HG03565 (cell line): ENCODE measurements at regions not wholly inside any gene's neighbourhood (a gene's known extent, or its start where the extent isn't known, plus 50 kb on each side); places are given as distances from the start of the nearest gene placed in this dataset.

Source experiments
- ATAC-seq: cut with Tn5 transposase; IDR thresholded peaks from one replicate; pipeline ENCODE4 v1.9.1; 2021; ENCODE audit warnings: mild to moderate bottlenecking, moderate library complexity; ENCODE audit not compliant: unreplicated experiment

DNA sequence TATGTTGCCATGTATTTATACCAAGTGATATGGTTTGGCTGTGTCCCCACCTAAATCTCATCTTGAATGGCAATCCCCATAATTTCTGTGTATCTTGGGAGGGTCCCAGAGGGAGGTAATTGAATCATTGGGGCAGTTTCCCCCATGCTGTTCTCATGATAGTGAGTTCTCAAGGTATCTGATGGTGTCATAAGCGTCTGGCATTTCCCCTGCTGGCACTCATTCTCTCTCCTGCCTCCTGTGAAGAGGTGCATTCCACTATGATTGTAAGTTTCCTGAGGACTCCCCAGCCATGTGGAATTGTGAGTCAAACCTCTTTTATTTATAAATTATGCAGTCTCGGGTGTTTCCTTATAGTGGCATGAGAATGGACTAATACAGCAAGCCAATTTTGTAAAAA is 140.8 kb upstream of the ADAMTSL1 start:
- no peak for ATAC-seq

DNA sequence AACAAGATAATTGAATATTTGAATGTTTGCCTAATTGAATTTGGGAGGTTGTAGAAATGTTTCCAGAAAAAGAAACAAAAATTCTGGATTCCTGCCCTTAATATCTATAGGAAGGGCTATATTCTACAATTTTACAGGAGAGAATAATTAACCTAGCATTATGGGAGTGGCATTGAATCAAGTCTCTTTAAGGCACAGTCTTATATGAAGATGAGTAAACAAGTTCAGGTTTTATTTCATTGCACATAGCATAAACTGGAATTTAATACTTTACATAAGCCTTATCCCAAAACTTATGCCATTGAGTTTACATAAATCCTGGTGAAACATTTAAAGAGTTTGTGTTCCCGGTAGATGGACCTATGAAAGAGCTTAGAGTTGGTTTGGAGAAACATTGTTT is 138.1 kb upstream of the ADAMTSL1 start:
- ATAC-seq, result no peak

DNA sequence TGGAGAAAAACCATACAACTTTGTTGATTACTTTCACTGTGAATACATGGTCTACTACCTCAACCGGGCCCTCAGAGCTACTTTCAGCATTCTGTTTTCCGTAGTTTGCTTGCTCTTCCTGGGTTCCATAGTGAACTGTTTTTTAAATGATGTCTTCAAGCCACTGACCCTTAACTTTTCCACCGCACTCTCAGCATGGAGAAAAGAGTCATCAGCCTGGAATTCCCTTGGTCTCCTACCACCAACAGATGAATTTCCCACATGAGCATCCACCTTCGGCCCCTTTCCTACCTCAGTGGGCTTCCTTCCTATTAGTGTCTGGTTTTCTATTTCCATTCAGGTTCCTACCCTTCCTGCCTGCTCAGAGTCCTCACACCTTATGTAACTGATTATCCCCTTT is 135.9 kb upstream of the ADAMTSL1 start:
- no peak for ATAC-seq

DNA sequence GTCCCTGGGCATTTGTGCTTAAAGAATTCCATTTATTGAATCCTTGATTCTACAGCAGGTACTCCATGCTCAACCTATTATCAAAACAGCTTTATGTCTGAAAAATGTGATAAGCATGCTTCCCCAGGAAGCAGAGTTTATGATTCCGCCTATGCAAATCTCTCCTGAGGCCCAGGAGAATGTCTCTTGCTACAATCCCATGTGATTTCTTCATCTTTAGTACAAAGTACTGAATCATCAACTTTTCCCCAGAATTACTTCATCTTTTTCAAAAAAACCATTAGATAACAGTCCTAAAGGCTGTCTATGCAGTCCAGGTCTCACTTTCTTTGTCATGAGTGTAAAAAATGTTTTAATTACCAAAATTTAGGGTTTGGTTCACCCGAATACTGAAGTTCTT is 130.2 kb upstream of the ADAMTSL1 start:
- ATAC-seq, result no peak

DNA sequence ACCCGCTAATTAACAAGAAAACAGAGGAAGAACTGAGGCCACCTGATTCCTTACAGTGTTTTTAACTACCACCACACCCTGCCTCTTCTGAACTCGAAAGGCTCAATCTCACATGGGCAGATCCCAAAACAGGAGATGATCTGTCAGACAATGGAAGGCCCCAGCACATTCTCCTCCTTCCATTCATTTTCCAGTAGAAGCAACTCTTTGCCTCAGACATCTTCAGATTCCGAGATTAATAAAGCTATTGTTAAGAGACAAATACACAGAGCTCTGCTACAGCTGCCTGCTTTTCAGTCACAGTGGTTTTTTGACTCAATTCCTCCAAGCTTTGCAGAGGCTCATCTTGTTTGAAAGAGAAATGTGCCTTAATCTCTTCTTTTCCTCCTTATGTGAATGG is 127.2 kb upstream of the ADAMTSL1 start:
- no peak for ATAC-seq

DNA sequence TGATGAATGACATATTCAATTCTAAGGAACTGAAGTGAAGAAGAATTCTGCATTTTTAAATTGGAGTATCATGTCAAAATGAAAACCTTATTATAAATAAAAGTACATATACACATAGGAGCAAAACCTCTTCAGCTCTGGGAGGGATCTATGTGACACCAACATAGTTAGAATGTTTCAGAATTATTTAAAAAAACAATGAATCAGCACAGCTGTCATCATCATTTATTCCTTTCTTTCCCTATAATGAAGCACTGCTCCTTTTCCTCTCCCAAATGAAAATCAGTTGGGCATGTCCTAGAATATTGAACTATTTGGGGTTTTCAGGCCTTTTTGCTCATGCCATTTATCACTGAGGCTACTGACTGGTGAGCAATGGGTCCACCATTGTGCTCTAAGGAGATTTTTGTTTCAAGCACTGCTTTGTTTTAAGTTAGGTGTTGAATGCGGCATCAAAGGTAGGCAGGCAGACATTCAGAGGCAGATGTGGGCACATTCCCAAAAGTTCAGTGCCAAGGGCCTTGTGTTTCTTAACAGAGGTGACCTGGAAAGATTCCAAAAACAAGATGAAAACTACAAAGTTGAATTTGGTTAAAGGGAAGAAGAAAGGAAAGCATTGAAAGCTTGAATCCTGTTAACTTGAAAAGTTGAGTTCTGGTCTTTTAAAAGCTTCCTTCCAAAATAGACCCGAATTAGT is 126.4 kb upstream of the ADAMTSL1 start:
- no peak for ATAC-seq

DNA sequence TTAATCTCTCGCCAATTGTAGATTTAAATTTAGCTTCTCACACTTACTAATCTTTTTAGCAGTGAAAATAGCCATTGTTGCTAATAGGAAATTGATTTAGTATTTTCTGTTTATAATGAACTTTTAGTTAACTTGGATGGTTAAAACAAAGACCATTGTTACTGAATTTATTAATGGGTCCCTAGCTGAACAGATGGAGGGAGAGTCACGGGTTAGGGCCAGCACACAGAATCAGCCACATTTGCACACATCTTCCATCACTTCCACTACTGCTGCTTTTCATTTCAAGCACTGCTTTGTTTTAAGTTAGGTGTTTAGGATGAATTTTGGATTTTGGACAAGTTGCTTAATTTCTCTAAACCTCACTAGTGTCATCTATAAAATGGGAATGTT is 125.9 kb upstream of the ADAMTSL1 start:
- no peak for ATAC-seq

DNA sequence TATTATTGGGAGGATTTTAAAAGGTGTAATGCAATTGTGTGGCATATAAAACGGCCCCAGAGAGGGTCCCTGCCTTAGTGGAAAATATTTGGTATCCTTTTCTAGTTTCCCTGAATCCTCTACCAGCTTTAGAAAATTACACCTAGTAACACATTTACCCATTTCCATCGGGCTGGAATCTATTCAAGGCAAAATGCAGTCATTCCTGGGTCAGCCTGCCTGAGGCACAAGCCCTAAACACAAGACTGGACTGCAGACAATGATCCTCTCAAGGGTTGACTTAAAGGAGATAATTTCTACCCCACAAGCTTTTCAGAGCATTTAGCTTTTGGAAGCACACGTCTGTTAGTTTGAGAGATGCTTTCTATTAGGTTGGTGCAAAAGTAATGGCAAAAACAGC is 124.4 kb upstream of the ADAMTSL1 start:
- ATAC-seq, result no peak

DNA sequence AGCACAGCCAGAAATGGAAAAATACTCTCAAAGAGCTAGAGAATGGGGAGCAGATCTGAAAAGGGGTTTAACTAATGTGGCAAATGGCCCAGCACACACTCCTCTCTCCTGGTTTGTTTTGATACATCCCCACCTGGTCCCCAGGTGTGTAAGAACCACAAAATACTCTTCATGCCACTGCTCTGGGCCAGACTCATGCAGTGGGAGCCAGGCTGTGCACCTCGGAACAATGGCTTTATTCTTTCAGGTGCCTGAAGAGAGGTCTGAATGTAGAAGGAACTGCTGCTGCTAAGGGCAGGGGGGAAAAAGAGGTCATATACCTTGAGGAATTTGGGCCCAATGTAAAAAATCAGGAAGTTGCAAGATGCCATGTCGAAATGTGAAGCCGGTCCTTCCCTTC is 123.9 kb upstream of the ADAMTSL1 start:
- no peak for ATAC-seq

DNA sequence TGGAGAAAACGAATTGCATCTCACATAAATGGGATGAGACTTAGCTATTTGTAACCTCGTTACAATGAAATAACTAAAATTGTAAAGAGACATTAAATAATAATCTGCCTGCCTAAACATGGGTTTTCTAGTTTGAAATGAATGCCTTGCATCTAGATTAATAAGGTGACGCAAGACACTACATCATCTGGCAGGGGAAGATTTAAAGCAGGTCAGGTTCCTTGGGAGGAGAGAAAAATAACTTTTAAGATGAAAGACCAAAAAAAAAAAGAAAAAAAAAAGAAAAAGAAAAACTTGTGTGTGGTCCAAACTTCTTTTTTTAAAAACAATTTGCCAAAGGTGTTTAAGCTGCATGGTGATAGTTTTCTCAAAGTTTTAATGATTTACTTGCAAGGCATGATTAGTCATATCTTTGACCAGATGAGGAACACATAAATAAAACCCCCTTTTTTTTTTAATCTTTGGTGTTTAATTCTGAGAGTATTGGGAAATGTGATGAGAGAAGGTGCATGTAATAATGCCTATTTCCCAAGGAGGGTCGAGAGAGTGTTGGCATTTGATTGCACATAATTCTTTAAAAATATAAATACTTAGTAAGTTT is 122.9 kb upstream of the ADAMTSL1 start:
- no peak for ATAC-seq

DNA sequence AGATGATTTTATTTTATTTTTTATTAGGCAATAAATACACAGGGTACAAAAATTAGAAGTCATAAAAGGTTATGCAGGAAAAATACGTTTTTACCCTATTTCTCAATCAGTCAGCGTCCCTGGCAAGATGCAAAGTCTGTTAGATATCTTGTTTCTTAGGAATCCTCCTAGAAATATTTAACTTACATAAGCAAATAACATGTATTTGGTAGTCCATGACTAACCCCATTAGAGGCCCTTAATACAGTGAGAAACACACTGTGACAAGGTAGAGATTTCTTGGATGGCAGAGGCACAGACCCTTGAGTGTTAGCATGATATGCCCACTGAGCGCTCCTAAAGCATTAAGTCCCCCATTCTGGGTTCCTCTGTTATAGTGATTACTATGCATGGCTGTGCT is 121.2 kb upstream of the ADAMTSL1 start:
- ATAC-seq, result no peak

DNA sequence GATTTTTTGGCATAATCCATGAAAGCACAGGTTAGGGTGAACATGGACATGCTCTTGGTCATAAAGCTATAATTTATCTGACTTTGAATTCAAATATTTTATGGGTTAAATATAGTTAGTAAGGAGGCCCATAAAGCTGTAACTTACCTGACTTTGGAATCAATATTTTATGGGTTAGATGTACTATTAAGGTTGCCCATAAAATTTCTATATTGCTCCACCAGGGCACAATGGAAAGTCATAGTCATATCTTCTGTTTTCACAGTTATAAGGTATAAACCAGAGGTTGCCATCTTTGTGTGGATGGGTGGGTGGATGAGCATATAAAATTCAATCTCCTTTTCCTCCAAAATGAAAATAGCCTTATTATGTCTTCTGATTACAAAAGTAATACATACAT is 120.5 kb upstream of the ADAMTSL1 start:
- ATAC-seq, result no peak

DNA sequence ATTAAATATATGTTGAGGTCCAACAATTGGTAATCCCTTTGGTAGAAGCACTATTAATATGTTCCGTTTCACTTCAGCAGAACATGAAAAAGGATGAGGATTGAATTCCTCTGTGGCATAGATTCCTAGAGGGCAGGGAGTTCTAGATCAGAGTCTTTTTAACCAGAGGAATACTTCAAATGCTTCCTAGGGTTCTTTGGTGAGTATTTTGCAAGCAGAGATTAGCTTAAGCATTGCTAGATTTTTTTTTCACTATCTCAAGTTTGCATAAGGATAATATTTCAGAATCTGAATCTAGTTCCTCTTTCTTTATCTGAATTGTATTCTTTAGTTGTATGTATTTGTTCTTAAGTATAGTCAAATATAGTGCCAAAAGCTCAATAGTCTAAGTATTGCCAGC is 116.6 kb upstream of the ADAMTSL1 start:
- no peak for ATAC-seq

DNA sequence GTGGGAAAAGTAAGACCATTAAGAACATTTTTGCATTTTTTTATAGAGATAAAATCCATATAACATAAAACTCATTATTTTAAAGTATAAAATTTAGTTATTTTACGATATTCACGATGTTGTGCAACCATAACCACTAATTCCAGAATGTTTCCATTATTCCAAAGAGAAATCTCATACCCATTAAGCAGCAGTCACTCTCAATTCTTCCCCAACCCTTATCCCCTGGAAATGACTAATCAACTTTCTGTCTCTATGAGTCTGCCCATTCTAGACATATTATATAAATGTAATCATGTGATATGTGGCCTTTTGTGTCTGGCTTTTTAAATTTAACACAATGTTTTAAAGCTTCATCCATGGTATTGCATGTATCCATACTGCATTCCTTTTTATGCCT is 115.6 kb upstream of the ADAMTSL1 start:
- no peak for ATAC-seq

DNA sequence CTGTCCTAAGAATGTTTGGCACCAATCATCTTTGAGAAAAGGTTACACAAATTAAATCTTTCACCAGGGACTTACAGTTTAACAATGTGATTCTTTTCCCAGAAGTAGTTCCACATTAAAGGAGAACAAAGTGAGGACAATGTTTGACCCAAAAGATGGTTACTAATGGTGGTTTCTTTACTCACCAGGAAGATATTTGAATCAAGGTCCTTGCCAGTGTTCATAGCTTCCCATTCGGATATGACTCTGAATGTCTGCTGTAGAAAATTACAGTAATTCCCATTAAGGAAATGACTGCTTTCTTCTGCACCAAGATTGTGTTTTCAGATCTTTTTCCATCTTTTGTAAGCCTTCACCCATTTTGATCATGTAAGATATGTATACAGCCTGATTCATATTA is 114.6 kb upstream of the ADAMTSL1 start:
- no peak for ATAC-seq

DNA sequence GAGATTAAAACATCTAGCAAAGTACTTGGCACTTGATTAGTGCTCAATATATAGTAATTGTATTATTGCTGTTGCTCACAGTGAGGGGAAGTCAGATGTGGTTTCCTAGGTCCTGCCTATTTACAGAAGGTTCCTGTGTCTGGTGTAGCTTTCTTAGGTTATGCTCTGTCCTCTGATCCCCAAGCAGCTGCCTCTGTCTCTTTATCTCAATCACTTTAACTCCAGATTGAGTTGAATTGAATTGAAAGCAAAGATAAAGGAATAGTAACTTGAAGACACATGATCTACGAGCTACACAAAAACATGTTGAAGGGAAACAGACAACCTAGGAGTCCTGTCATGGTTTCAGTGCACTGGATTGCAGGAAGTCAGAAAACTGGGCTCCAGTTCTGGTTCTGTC is 113.9 kb upstream of the ADAMTSL1 start:
- ATAC-seq, result no peak

DNA sequence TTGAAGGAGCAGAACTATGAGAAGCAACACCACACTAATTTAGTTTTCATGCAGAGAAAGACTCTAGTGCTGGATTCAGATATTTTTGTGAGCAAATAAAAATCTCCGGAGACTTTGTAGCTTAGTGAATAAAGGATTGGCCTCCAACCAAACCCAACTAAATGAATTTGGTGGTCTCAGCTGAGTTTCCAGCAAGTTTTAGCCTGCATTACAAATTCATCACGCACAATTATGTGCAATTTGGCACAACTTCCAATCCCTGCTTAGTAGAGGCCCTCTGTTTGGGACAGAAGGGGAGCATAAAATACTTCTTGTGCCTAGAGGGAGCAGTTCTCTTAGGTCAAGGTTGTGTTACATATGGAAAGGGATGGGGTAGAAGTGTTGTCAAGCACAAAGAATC is 112.3 kb upstream of the ADAMTSL1 start:
- no peak for ATAC-seq

DNA sequence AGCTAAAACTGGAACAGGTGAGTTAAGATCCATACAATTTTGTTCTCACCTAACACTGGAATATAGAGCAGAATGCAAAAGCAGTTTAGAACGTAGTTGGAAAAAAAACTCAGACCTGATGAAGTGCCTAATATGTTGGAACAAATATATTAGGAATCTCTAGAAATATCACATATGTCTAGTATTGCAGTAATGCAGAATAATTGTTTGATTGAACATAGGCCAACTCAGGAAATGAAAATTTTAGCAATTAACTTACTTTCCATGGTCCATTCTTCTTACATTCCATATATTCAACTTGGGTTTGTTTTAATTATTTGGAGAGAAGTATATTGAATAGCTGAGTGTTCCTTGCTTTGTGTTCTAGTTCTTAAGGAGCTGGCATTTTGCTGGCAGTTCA is 111.8 kb upstream of the ADAMTSL1 start:
- ATAC-seq, result no peak

DNA sequence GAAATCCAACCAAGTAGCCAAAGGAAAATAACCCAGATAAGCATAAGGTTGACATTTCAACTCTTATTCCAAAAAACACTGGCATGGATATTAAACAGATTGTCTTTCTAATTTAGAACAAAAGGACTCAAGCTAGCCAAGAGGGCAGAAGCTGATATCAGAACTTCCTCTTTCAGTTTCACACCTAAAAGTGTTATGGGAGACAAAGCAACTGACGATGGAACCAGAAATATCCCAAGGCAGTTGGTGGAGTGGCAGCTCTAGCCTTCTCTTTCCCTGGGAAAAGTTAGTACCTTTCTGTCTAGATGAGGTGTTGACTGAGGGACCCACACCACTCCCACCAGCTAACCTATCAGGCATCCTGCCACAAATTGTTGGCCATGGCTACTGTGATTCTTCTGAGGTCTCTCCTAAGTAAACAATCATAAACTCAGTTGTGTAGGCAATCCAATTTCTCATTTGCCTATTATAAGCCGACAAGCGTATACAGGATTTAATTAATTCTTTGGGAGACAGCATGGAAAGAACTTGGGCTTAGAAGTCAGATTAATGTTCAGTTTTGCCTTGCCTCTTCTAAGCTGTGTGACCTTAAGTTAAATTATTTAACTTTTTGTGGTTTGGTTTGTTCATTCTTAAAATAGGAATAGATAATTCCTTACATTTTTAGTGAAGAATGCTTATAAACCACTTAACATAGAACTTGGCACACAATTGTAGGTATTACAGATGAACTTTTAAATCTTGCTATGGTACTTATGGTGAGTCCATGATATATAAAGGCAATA is 110.9 kb upstream of the ADAMTSL1 start:
- peak; percentile 49 for ATAC-seq

DNA sequence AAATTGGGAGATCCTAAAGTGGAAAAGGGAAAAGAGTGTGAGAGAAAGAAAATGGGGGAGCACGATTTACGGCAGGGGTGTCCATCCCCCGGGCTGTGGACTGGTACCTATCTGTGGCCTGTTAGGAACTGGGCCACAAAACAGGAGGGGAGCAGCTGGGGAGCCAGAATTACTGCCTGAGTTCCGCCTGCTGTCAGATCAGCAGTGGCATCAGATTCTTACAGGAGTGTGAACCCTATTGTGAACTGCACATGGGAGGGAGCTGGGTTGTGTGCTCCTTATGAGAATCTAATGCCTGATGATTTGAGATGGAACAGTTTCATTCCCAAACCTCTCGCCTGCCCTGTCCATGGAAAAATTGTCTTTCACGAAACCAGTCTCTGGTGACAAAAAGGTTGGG is 108.3 kb upstream of the ADAMTSL1 start:
- ATAC-seq, result no peak

DNA sequence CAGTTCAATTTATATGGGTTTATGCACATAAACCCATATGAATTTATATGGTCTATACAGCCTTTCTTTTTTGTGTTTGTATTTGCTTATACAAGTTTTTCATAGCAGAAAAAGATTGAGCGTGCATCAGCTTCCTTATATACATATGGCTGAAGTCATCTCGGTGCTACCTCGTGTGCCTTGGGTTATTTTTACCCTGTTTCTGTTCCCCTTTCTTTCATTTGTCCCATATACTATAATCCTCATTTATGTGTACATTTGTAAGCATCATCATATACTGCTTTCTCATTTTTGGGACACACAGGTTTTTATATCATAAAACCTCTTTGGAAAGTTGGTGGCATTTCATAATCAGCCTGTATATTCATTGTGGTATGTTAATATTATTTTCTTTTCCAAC is 107.8 kb upstream of the ADAMTSL1 start:
- peak; percentile 76 for ATAC-seq

DNA sequence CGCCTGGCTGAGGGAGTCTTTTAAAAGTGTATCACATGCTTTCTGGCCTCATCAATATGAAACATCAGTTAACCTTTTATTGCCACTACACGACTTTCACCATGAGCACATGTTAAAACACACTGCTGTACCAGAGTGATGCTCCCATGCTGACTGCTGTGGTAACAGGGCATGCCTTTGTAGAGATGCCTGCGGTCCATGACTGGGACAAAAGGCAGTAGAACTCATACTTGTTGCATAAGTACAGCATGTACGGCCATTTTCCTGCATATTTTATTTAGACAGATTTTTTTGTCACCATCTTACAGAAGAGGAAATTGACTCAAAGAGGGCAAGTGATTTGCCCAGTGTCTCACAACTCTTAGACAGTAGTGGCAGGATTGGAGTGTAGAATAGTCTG is 105.7 kb upstream of the ADAMTSL1 start:
- ATAC-seq, result no peak
